NCI-H1436 (cell line): ENCODE measurements at regions not wholly inside any gene's neighbourhood (a gene's known extent, or its start where the extent isn't known, plus 50 kb on each side); places are given as distances from the start of the nearest gene placed in this dataset.

Source experiments
- DNase-seq: peaks from one replicate; lab custom pipeline; 2025; lab: John Stamatoyannopoulos, UW

GRCh38 chr5:88487066-88487465 lies 218.4 kb upstream of the TMEM161B start:
- DNase-seq: no peak

- DNase-seq: no peak
Measured at GRCh38 chr5:88486431-88486830, 217.8 kb upstream of the TMEM161B start.

DNA sequence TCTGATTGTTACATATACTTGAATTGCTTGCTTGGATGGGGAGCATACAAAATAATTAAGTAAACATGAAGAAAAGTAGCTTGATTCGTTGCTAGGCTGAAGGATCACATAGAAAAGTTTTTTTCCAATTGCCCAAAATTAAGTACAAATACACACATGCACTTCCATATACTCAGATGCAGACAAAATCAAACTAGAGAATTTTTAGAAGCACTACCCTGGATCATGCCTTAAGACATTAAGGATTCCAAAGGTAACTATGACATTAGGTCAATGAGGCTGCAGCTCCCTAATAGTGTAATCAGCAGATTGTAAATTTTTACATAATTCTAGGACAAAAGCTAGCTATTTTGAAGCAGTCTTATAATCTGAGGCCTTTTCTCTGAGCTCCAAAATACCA lies 216.9 kb upstream of the TMEM161B start:
- DNase-seq: no peak

DNA sequence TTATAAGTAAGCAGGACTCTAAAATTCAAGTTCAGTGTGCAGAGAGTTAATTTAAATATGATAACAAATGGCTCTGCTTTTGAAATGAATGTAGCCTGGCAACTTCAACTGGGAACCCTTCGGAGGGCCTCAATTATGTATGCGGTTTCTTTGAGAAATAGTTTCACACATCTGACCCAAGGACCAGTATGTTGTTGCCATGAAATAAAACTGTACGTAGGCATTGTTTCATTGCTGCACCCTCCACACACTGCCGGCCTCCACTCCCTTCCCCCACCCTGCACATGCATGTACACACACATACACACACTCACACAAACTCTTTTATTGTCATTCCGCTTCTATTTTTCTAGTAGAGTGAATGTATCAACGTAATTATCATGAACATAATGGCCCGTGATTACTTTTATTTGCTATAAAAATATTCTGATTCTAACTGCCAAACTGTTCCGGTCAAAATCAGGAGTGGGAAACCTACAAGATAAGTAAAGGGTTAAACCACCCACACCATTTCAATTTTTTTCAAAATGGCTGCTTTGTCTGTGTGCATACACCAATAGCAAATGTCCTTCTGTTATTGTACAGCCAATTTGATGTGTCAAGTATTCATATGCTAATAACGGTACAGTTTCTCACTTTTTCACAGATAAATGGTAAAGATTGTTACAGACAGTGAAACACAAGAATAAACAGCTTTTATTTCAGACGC lies 215.5 kb upstream of the TMEM161B start:
- DNase-seq: no peak

- no peak for DNase-seq
Measured at GRCh38 chr5:88480801-88481499, 212.3 kb upstream of the TMEM161B start.

GRCh38 chr5:88480245-88480644 lies 211.6 kb upstream of the TMEM161B start:
- no peak for DNase-seq

- DNase-seq: no peak
Measured at GRCh38 chr5:88474574-88474973, 205.9 kb upstream of the TMEM161B start.

GRCh38 chr5:88470745-88471144 lies 202.1 kb upstream of the TMEM161B start:
- no peak for DNase-seq

GRCh38 chr5:88459971-88460370 lies 191.3 kb upstream of the TMEM161B start:
- no peak for DNase-seq

DNA sequence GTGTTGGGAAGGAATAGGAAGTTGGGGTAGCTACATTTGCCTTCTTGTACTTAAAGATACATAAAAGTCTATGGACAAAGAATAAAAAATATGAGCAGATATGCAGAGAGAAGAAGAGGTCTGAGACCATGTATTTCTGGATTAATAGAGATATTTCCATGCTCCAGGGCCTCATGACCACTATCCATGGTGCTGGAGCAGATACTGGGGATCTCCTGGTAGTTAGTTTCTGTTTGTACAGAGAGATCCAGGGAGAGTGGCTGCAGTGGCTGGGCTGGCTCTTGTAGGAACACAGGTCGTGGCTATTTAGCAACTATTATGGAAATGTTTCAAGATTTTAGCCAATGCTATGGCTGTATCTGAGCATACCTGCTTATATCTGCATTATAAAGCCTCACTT lies 184.2 kb upstream of the TMEM161B start:
- DNase-seq: no peak

DNA sequence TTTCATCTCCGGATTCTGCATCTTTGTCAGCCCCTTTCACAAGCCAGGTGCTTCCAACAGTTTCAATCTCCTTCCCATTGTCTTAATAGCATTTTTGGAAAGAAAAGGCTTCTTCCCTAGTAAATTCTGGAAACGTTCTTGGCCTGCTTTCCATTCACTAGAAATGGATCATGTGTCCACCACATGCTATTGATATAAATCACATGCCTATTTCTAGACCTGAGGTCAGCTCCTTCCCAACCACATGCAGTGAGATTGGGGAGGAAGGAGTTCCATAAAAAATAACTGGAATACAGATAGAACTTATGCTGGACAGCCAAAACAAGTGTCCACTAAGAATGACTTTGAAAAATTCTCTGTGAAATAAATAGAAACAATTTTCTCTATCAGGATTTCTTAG lies 181.6 kb upstream of the TMEM161B start:
- DNase-seq: no peak

DNA sequence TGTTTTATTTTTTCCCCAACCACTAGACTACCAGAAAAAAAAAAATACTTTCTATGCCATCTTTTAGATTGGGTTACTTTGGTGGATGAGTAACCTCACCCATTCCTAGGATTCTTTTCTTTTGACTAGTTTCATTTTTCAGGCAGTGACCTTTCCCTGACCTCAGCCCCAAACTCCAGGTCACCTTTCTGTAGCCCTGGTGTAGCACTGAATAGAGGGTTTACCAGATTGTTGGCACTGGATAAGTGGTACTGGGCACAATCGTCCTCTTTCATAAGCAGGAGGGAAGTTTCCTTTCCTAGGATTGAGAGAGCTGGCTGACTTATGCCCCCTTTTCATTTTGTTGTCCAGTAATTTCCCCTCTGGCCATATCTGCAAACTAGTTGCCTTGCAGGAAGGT lies 169.4 kb upstream of the TMEM161B start:
- no peak for DNase-seq

GRCh38 chr5:88436290-88436689 lies 167.6 kb upstream of the TMEM161B start:
- DNase-seq: no peak

GRCh38 chr5:88428633-88429032 lies 160.0 kb upstream of the TMEM161B start:
- no peak for DNase-seq

DNA sequence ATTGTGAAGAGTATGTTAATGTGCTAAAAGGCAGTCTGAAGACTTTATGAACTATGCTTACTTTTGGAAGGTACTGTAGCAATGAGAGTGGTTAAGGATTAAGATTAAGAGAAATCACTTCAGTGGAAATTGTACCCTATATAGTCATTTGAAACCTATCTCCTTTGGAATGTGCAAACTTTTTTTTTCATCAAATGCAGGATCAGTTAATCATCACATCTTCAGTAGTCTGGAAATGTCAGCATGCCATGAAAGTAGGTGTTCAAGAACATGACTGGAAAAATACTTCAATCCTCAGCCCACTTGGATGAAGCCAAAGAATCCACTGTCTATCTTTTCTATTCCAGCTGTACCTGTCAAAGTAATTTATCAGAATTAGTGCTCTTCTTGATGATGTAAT lies 157.8 kb upstream of the TMEM161B start:
- no peak for DNase-seq

DNA sequence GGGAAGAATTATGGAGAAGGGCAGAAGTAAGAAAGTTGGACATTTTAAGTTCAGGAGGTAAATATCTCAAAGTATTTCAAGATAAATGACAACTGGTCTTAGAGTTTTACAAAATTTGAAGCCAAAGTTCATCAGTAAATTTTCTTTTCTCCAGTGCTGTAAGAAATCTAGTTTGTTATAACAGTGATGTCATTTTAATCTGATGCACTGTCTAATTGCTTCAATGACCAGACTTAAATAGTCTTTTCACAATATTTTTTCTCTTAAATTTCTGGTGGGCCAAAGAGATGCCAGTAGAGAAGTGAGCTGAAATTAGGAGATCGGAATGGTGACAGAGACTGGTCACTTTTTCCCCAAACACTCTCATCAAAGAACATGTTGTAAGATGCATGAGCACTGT lies 156.5 kb upstream of the TMEM161B start:
- no peak for DNase-seq

- no peak for DNase-seq
Measured at GRCh38 chr5:88419931-88420330, 151.3 kb upstream of the TMEM161B start.

GRCh38 chr5:88407341-88407740 lies 138.7 kb upstream of the TMEM161B start:
- no peak for DNase-seq

GRCh38 chr5:88405783-88406182 lies 137.1 kb upstream of the TMEM161B start:
- no peak for DNase-seq

- no peak for DNase-seq
Measured at GRCh38 chr5:88404405-88404804, 135.8 kb upstream of the TMEM161B start.

DNA sequence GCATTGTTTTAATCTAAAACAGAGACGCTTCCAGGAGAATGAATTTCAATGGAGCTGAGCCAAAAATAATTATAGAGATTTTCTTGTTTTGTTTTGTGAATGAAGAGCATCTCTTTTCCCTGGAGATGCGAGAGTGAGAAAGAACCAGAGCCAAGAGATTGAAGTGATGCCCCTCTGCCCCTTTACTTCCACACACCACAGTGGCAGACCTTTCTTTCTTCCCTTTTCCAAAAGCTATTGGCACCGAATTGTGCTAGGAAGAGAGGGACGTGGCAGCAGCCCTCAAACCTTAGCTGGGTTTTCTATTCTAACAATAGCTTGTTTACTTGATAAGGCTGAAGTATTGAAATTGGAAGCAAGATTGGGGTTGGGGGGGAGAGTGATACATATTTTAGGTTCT lies 133.0 kb upstream of the TMEM161B start:
- no peak for DNase-seq

- DNase-seq: no peak
Measured at GRCh38 chr5:88401228-88401627, 132.6 kb upstream of the TMEM161B start.

- DNase-seq: no peak
Measured at GRCh38 chr5:88399561-88399960, 130.9 kb upstream of the TMEM161B start.

DNA sequence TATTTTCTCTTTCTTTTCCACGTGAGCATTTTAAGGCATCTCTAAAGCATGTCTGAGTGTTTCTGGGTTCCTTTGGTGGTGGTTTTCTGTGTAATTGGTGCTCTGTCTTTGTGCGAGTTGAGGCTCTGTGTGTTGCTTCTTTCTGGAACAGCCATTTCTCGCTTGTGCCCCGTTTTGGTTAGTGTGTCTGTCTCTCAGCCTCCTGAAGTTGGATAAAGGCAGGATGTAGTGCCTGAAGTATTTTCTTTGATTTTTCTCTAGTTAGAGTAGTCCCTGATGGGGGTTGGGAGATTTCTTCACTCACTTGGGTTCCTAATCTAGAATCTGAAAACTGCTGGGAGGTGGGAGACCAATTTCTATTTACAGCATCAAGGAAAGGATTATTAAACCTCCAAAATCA lies 129.7 kb upstream of the TMEM161B start:
- no peak for DNase-seq
